Stimulated activated CD4-positive, alpha-beta T cell treated with anti-CD3 and anti-CD28 coated beads, Interleukin-1b, Interleukin-23, amount 100 ng/mL, for 24 hours (primary cell): ENCODE measurements at regions not wholly inside any gene's neighbourhood (a gene's known extent, or its start where the extent isn't known, plus 50 kb on each side); places are given as distances from the start of the nearest gene placed in this dataset.
A peak's percentile ranks its signal among the peaks of the same experiment; 100 is the strongest.
"Not testable (repeated sequence)": the region's sequence is repeated elsewhere in the genome, so short reads cannot be mapped to it uniquely, and the experiment has no call there.

Experiments
- DNase-seq, 4 experiments: peaks; one replicate each; pipeline ENCODE4 v3.0.0-alpha.2; 2020; ENCODE audit warnings: low read depth in 4 of 4, low spot score in 1 of 4

DNA sequence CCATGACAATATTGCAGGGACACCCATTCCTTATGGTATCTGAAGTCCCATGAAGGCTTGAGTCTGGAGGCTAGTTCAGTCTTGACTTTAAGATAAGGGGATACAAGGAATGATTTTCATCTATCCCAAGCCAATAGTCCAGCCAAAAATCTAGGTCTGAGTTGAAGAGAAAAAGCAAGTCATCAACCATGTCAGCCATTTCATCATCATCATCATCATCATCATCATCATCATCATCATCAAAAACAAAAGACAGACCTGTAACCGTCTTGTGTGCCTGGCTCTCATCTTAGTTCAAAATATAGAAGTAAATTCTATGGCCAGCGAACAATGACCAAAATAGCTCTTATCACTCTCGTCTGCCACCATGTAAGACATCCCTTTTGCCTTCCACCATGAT lies 59.5 kb upstream of the FAM90A26 start:
- DNase-seq = not testable (repeated sequence)

DNA sequence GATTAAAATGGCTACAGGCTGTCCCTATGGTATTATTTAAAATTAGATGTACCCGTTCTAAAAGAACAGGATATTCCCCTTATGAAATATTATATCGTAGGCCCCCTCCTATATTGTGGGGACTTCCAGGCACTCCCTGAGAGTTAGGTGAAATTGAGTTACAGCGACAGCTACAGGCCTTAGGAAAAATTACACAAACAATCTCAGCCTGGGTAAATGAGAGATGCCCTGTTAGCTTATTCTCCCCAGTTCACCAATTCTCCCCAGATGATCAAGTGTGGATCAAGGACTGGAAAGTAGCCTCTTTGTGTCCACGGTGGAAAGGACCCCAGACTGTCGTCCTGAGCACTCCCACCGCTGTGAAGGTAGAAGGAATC lies 67.1 kb upstream of the FAM90A26 start:
- DNase-seq = not testable (repeated sequence)

DNA sequence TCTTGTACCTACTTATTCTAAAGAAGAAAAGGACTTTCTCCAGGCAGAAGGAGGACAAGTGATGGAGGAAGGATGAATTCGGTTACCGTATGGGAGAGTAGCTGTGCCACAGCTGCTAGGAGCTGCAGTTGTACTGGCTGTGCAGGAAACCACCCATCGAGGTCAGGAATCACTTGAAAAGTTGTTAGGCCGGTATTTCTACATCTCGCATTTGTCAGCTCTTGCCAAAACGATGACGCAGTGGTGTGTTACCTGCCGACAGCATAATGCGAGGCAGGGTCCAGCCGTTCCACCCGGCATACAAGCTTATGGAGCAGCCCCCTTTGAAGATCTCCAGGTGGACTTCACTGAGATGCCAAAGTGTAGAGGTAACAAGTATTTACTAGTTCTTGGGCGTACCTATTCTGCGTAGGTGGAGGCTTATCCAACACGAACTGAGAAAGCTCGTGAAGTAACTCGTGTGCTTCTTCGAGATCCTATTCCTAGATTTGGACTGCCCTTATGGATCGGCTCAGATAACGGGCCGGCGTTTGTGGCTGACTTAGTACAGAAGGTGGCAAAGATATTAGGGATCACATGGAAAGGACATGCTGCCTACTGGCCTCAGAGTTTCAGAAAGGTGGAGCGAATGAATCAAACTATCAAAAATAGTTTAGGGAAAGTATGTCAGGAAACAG lies 67.6 kb upstream of the FAM90A26 start:
- DNase-seq = not testable (repeated sequence)

DNA sequence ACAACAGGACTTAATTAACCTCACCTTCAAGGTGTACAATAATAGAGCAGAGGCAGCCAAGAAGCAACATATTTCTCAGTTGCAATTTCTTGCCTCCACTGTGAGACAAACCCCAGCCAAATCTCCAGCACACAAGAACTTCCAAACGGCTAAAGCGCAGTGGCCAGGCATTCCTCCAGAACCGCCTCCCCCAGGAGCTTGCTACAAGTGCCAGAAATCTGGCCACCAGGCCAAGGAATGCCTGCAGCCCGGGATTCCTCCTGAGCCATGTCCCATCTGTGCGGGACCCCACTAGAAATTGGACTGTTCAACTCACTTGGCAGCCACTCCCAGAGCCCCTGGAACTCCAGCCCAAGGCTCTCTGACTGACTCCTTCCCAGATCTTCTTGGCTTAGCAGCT lies 73.9 kb upstream of the FAM90A26 start:
- not testable (repeated sequence) for DNase-seq

DNA sequence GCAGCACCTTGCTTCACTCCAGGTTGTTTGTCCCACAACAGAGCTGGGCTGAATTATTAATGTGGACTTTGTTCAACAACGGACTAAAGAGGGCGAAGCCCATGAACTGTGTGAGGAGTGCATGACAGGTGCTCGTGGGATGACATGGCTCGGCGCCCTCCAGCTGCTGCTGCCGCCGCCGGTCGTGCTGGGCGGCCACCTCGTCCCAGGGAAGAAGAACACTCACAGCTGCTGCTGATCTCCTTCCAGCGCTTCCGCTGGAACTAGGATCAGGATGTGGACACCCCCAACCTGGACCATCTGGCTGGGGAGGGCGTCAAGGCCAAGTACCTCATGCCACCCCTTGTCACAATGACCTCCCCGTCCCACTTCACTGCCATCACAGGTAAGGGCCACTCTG lies 91.4 kb upstream of the FAM90A26 start:
- not testable (repeated sequence) for DNase-seq

DNA sequence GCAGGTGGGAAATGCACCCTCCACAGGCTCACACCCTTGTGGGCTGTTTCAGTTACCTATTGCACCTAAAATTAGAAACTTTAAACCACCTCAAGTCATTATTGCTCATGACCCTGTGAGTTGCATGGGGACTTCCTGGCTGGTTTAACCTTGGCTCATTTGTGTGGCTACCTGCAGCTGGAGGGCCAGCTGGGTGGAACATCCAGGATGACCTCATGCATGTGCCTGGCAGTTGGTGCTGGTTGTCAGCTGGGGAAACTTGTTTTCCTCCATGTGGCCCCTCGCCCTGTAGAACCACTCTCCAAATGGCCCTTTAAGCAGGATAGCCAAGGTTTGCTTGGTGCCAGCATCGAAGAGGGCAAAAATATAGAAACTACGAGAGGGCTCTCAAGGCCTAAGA lies 93.2 kb upstream of the FAM90A26 start:
- not testable (repeated sequence) for DNase-seq

DNA sequence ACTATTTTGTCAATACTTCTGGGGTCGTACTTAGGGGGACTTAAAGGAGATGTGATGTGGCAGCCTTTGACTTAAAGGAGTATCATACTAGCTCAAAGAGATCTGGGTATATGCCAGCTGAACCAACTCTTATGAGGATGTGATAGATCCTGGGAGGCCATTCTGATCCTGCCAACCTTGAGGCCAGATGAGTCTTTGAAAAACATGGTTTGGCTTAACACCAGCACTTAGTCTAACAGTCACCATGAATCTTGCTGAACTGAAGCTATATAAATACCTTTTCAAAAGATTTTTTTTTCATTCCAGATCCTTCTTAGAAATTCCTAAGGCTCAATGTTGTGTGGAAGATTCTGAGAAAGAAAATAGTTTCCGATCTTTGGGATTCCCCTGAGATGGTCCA lies 93.7 kb upstream of the FAM90A26 start:
- DNase-seq = not testable (repeated sequence)

DNA sequence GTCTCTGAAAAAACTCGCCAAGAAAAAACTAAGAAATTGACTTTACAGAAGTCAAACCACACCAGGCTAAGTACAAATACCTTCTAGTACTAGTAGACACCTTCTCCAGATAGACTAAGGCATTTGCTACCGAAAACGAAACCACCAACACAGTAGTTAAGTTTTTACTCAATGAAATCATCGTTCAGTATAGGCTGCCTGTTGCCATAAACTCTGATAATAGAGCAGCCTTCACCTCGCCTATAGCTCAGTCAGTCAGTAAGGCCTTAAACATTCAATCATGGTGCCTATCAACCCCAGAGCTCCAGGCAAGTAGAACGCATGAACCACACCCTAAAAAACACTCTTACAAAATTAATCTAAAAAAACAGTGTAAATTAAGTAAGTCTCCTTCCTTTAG lies 96.8 kb upstream of the FAM90A26 start:
- DNase-seq = not testable (repeated sequence)

DNA sequence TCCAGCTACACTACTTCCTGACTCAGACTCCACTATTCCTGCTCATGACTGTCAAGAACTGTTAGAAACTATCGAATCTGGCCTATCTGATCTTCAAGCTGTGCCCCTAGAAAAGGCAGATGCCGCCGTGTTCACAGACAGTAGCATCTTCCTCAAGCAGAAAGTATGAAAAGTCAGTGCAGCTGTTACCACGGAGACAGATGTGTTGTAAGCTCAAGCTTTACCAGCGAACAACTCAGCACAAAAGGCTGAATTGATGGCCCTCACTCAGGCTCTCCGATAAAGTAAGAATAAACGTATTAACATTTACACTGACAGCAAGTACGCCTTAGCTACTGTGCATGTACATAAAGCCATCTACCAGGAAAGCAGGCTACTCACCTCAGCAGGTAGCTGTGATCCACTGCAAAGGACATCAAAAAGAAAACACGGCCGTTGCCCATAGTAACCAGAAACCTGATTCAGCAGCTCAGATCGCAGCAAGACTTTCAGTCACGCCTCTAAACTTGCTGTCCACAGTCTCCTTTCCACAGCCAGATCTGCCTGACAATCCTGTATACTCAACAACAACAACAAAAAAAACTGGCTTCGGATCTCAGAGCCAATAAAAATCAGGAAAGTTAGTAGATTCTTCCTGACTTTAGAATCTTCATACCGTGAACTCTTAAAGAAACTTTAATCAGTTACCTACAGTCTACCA lies 97.5 kb upstream of the FAM90A26 start:
- DNase-seq = not testable (repeated sequence)

DNA sequence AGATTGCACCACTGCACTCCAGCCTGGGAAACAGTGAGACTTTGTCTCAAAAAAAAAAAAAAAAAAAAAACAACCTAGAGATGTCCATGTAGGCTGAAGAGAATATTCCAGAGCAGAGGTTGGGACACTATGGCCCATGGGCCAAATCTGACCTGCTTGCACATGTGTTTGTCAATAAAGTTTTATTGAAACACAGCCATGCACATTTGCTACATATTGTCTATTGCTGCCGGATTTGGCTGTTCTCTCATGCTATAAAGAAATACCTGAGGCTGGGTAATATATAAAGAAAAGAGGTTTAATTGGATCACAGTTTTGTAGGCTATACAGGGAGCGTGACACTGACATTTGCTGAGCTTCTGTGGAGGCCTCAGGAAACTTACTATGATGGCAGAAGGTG lies 102.3 kb upstream of the FAM90A26 start:
- DNase-seq = not testable (repeated sequence)

DNA sequence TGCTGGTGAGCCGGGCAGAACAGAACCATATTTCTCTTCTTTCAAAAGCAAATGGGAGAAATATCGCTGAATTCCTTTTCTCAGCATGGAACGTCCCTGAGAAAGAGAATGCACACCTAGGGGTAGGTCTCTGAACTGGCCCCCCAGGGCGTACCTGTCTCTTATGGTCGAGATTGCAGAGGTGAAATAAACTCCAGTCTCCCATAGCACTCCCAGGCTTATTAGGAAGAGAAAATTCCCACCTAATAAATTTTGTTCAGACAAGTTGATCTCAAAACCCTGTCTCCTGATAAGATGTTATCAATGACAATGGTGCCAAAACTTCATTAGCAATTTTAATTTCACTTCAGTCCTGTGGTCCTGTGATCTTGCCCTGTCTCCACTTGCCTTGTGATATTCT lies 106.6 kb upstream of the FAM90A26 start:
- not testable (repeated sequence) for DNase-seq

DNA sequence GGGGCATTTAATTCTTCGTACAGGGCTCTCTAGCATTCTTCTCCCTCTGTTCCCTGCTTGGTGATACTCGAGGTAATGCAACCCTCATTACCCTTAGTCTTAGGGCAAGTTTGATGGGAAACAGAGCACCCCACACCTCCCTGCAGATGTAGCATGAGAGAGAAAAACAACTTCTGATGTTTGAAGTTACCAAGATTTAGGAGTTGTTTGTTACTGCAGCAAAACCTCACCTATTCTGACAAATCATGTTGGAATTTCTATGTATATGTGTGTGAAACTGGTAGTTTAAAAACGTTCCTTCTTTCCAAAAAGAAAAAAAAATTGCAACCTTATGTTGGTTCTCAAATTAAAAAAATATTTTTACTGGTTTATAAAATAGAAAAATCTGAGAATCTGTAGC lies 145.3 kb upstream of the FAM90A26 start:
- not testable (repeated sequence) for DNase-seq

DNA sequence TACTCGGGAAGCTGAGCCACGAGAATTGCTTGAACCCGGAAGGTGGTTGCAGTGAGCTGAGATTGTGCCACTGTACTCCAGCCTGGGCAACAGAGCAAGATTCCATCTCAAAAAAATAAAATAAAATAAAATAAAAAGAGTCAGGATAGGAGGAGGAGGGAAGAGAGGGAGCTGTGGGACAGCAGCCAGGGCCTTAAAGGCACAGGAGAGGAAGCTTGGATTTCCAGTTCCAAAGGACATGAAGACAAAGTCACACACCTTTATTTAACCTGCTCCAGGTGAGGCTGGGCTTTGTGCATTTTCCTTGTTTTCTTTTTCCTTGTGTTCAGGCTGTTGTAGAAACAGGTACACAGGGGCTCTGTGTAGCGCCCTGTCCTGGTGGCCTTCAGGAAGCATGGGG lies 138.2 kb upstream of the HMX1 start:
- not testable (repeated sequence) for DNase-seq

DNA sequence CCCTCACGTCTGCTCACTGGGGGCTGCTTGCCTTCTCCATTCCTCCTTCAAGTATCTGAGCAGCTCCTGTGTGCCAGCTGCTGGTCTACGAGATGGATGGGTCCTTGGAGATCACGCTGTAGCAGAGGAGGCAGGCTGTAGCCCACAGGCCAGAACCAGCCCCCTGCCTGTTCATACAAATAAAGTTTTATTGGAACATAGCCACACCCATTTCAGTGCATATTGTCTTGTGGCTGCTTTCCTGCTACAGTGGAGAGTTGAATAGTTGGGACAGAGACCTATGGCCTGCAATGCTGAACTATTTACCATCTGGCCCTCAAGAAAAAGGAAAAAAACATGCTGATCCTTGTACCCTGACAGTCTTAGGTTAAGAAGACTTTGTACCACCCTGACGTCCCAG lies 136.8 kb upstream of the HMX1 start:
- not testable (repeated sequence) for DNase-seq

DNA sequence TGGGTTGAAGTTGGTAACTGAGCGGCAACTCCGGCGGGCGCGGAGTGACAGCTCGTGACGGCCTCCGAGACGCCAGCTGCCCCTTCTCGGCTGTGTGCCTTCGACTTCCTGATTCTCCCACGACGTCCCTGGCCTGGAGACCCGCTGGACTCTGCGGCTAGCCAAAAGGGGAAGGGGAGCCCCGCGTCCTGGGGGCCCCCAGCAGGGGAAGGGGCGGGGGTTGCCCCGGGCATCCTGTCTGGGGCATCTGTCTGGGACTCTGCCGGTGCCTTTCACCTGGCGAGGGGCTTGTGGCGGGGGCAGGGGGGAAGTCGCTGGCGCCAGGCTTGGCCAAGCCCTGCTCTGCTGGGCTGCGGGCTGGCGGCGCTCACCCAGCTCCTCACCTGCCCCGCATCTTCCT lies 129.5 kb upstream of the HMX1 start:
- DNase-seq = not testable (repeated sequence)

DNA sequence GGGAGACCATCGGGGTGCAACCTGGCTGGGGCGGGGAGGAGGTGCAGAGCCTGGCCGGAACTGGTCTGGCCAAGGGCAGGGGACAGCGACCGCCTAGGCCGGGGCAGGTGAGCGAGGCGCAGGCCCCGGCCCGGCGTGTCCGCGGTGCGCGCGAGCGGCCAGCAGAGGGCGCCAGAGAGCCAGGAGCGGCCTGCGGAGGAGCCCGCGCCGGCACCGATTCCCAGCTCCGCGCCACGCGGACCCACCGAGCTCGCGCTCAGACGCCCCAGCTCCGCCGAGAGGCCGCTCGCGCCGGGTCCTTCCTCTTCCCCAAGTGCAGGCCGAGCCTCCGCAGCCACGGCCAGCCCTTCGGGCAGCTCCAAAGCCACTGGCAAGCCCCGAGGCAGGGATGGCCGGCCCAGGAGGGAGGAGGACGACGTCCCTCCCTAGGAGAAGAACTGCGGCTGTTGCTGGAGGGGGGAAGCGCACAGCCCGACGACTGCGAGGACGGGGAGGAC lies 128.9 kb upstream of the HMX1 start:
- peak; percentile 17 to 39 (median 29) for DNase-seq

DNA sequence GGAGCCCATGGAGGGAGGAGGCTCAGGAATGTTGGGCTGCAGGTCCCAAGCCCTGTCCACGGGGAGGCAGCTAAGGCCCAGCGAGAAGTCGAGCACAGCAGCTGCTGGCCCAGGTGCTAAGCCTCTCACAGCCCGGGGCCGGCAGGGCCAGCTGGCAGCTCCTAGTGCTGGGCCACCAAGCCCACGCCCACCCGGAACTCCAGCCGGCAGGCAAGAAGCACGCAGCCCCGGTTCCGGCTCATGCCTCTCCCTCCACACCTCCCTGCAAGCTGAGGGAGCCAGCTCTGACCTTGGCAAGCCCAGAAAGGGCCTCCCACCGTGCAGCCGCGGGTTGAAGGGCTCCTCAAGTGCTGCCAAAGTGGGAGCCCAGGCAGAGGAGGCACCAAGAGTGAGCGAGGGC lies 121.3 kb upstream of the HMX1 start:
- not testable (repeated sequence) for DNase-seq

DNA sequence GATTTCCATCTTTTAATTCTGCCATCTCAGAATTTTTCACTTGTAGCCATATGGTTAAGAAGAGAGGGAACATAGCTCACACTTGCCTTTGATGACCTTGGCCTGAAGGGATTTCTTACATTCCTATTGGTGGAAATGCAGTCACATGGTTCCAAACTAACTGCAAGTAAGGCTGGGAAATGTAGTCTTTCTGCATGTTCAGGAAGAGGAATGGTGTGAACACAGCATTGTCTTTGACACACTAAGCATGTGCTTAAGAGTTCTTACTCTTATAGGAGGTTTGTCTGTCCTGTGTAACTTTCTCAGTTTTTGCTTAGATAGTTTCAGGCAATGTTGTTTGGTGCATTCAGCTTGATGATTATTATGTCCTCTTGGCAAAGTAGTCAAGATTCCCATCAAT lies 119.8 kb upstream of the HMX1 start:
- DNase-seq = not testable (repeated sequence)

DNA sequence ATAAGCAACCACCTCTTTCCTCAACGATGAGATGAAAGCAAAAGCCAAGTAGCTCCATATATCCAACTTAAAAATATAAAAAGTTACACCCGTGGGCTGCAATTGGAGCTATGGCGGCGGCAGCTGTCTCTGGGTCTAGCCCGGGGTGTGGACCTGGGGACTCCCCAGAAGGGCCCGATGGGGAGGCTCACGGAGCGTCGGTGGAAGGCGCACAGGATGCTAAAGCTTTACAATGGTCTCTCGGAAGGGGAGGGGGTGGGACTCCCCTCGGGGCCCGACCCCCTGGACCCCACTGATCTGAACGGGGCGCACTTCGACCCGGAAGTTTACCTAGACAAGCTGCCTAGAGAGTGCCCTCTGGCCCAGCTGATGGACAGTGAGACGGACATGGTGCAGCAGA lies 118.7 kb upstream of the HMX1 start:
- not testable (repeated sequence) for DNase-seq

DNA sequence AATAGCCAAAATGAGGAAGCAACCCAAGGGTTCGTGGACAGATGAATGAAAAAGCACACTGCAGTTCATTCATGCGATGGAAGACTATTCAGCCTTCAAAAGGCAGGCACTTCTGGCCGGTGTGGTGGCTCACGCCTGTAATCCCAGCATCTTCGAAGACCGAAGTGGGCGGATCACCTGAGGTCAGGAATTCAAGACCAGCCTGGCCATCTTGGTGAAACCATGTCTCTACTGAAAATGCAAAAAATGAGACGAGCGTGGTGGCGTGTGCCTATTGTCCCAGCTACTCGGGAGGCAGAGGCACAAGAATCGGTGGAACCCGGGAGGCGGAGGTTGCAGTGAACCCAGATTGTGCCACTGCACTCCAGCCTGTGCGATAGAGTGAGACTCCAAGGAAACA lies 114.1 kb upstream of the HMX1 start:
- not testable (repeated sequence) for DNase-seq

DNA sequence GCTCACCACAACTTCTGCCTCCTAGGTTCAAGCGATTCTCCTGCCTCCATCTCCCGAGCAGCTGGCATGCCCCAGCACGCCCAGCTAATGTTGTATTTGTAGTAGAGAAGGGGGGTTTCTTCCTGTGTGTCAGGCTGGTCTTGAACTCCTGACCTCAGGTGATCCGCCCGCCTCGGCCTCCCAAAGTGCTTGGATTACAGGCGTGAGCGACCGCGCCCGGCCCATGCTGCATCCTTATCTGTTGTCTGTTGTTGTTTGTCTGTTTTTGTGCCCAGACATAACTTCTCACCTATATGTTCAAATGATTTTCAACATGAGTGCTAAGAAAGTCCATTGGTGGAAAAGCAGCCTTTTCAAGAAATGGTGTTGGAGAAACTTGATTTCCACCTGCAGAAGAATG lies 113.0 kb upstream of the HMX1 start:
- DNase-seq = not testable (repeated sequence)

DNA sequence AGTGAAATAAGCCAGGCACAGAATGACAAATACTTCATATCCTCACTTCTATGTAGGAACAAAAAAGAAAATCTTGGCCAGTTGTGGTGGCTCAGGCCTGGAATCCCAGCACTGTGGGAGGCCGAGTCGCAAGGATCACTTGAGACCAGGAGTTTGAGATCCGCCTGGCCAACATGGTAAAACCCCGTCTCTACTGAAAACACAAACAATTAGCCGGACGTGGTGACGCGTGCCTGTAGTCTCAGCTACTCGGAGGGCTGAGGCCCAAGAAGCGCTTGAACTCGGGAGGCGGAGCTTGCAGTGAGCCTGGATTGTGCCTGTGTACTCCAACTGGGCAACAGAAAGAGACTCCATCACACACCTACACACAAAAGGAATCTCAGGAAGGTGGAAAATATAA lies 112.3 kb upstream of the HMX1 start:
- not testable (repeated sequence) for DNase-seq
